Smooth muscle cell (in vitro differentiated cells): ENCODE measurements at regions not wholly inside any gene's neighbourhood (a gene's known extent, or its start where the extent isn't known, plus 50 kb on each side); places are given as distances from the start of the nearest gene placed in this dataset.
"Not testable (repeated sequence)": the region's sequence is repeated elsewhere in the genome, so short reads cannot be mapped to it uniquely, and the experiment has no call there.

Source experiments
- DNase-seq: peaks from one replicate; lab custom pipeline; 2025; ENCODE audit not compliant: unreplicated experiment; lab: John Stamatoyannopoulos, UW
- H2AFZ ChIP-seq: fragments of 200-600 bp; sonication (generic); 2 replicates; pipeline ENCODE4 v1.6.0; 2016; ENCODE audit warnings: antibody characterized with exemption, low read depth, mild to moderate bottlenecking
- H3F3A ChIP-seq: fragments of 200-600 bp; sonication (generic); 2 replicates; pipeline ENCODE4 v1.6.0; 2017; ENCODE audit warnings: antibody characterized with exemption, low read depth
- H3K27ac ChIP-seq: fragments of 200-600 bp; sonication (generic); 2 replicates; pipeline ENCODE4 v1.5.1; 2016; ENCODE audit warnings: low read depth, mild to moderate bottlenecking
- H3K27me3 ChIP-seq: fragments of 200-600 bp; sonication (generic); 2 replicates; pipeline ENCODE4 v1.6.1; 2016; ENCODE audit warnings: low read depth, mild to moderate bottlenecking
- H3K36me3 ChIP-seq: fragments of 200-600 bp; sonication (generic); 2 replicates; pipeline ENCODE4 v1.5.1; 2016; ENCODE audit warnings: low read depth
- H3K4me1 ChIP-seq: fragments of 200-600 bp; sonication (generic); 2 replicates; pipeline ENCODE4 v1.5.1; 2016; ENCODE audit warnings: low read depth
- H3K4me2 ChIP-seq: fragments of 200-600 bp; sonication (generic); 2 replicates; pipeline ENCODE4 v1.6.0; 2016; ENCODE audit warnings: mild to moderate bottlenecking
- H3K4me3 ChIP-seq: fragments of 200-600 bp; sonication (generic); 2 replicates; pipeline ENCODE4 v1.5.1; 2016; ENCODE audit warnings: mild to moderate bottlenecking
- H3K79me2 ChIP-seq: fragments of 200-600 bp; sonication (generic); 2 replicates; pipeline ENCODE4 v1.6.0; 2016; ENCODE audit warnings: low read depth, mild to moderate bottlenecking
- H3K9ac ChIP-seq: fragments of 200-600 bp; sonication (generic); 2 replicates; pipeline ENCODE4 v1.6.0; 2016; ENCODE audit warnings: low read depth
- H3K9me3 ChIP-seq: fragments of 200-600 bp; sonication (generic); replicated peaks from 2 replicates; pipeline ENCODE4 v1.5.1; 2016; ENCODE audit warnings: low read depth
- H4K20me1 ChIP-seq: fragments of 200-600 bp; sonication (generic); 2 replicates; pipeline ENCODE4 v1.6.0; 2016; ENCODE audit warnings: low read depth
- CTCF ChIP-seq: fragments of 200-600 bp; sonication (generic); IDR thresholded peaks from 2 replicates; pipeline ENCODE4 v1.5.1; 2017; ENCODE audit warnings: borderline replicate concordance, mild to moderate bottlenecking, antibody characterized with exemption; ENCODE audit not compliant: insufficient read depth, poor library complexity, severe bottlenecking
- WGBS: methylation state at CpG from one replicate; pipeline ENCODE4 v1.1.7; 2016; ENCODE audit warnings: low lambda C conversion rate; 5-methylcytosine and 5-hydroxymethylcytosine counted together

GRCh38 chr2:163039266-163039665 lies 200.7 kb upstream of the KCNH7 start:
- Histone ChIP-seq H3K79me2 (no peaks in the 10 kb centered on the region), H3K4me2 (no peak overlapping the region), H3K27me3 (no peaks in the 10 kb centered on the region), H2AFZ (no peak overlapping the region), H4K20me1 (no peaks in the 10 kb centered on the region), H3K36me3 (no peaks in the 10 kb centered on the region), H3K4me1 (no peaks in the 10 kb centered on the region), H3K9ac (no peak overlapping the region), H3K9me3 (no peaks in the 10 kb centered on the region), H3K4me3 (no peak overlapping the region), H3F3A (no peaks in the 10 kb centered on the region), H3K27ac (no peak overlapping the region)
- WGBS = 88% methylated on average over 3 of the region's 3 CpGs
- no peak for TF ChIP-seq CTCF
- no peak for DNase-seq

DNA sequence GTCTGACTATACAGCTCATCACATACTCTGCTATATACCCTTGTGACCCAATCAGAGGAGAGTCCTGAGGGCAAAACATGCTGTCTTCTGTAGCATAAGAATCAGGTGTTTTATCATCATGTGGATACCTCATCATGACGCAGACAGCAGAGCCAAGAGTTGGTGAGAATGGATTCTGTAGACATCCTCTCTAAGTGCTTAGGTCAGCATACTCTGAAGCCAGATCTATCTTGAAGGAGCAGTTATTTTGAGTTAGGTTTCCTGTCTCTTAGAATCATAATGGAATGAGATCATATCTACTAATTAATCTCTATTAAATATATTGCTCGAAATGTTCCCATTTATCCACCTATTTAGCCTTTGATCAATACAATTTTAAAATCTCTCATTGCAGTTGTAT lies 190.2 kb upstream of the KCNH7 start:
- H3K4me1 ChIP-seq = no peaks in the 10 kb centered on the region
- H3K36me3 ChIP-seq = no peaks in the 10 kb centered on the region
- 98% methylated on average over 2 of the region's 2 CpGs for WGBS
- no peak for DNase-seq
- H2AFZ ChIP-seq = no peak overlapping the region
- H4K20me1 ChIP-seq = no peaks in the 10 kb centered on the region
- H3K79me2 ChIP-seq = no peaks in the 10 kb centered on the region
- no peak overlapping the region for H3K9ac ChIP-seq
- no peaks in the 10 kb centered on the region for H3K27me3 ChIP-seq
- H3K4me2 ChIP-seq = no peak overlapping the region
- H3K4me3 ChIP-seq = no peak overlapping the region
- TF ChIP-seq CTCF = no peak
- no peaks in the 10 kb centered on the region for H3F3A ChIP-seq
- no peaks in the 10 kb centered on the region for H3K9me3 ChIP-seq
- H3K27ac ChIP-seq = no peak overlapping the region

- H3K27ac ChIP-seq, H2AFZ ChIP-seq, H3K36me3 ChIP-seq, H3K79me2 ChIP-seq, H3K27me3 ChIP-seq, DNase-seq, H3K4me1 ChIP-seq, H3K4me2 ChIP-seq, H3K9ac ChIP-seq, H4K20me1 ChIP-seq, H3K4me3 ChIP-seq, H3K9me3 ChIP-seq, H3F3A ChIP-seq: not testable (repeated sequence)
- WGBS = 96% methylated on average over 22 of the region's 43 CpGs
These were observed 187.7 kb upstream of the KCNH7 start for GRCh38 chr2:163026136-163026775.

DNA sequence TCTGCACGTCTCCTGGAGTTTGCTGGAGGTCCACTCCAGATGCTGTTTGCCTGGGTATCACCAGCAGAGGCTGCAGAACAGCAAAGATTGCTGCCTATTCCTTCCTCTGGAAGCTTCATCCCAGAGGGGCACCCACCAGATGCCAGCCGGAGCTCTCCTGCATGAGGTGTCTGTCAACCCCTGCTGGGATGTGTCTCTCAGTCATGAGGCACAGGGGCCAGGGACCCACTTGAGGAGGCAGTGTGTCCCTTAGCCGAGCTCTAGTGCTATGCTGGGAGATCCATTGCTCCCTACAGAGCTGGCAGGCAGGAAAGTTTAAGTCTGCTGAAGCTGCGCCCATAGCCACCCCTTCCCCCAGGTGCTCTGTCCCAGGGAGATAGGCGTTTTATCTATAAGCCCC lies 178.3 kb upstream of the KCNH7 start:
- not testable (repeated sequence) for H3K4me3 ChIP-seq, H3K27me3 ChIP-seq, H3K4me1 ChIP-seq, DNase-seq, H3K4me2 ChIP-seq, H3K9me3 ChIP-seq, H3K27ac ChIP-seq, H2AFZ ChIP-seq, H3K9ac ChIP-seq, H3K36me3 ChIP-seq, H3K79me2 ChIP-seq, H4K20me1 ChIP-seq, H3F3A ChIP-seq
- 87% methylated on average over 5 of the region's 5 CpGs for WGBS

DNA sequence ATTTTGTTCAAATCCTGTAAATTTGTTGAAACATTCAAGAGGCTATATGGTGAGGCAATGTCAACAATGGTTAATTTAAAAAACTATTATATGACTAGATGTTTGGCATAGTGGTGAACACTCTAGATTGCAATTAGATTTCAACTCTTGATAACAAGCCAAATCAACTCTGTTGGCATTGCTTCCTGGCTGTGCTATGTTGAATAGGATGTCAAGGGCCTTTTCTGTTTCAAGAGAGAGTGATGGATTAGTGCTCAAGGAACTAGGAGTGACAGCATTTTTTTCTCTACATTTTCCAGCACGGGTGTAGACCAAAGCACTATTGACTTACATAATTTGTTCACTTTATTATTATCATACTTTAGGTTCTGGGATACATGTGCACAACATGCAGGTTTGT lies 172.4 kb upstream of the KCNH7 start:
- no peaks in the 10 kb centered on the region for H4K20me1 ChIP-seq
- no peaks in the 10 kb centered on the region for H3K79me2 ChIP-seq
- H3K4me2 ChIP-seq = no peak overlapping the region
- 81% methylated on average over 1 of the region's 1 CpG for WGBS
- H3K36me3 ChIP-seq = no peaks in the 10 kb centered on the region
- no peak for TF ChIP-seq CTCF
- H3K27ac ChIP-seq = no peak overlapping the region
- H3F3A ChIP-seq = no peaks in the 10 kb centered on the region
- H3K4me3 ChIP-seq = no peak overlapping the region
- H3K9me3 ChIP-seq = no peaks in the 10 kb centered on the region
- no peaks in the 10 kb centered on the region for H3K4me1 ChIP-seq
- no peaks in the 10 kb centered on the region for H3K27me3 ChIP-seq
- no peak for DNase-seq
- H3K9ac ChIP-seq = no peak overlapping the region
- no peak overlapping the region for H2AFZ ChIP-seq
